ENCODE measurements at regions not wholly inside any gene's neighbourhood (a gene's known extent, or its start where the extent isn't known, plus 50 kb on each side); places are given as distances from the start of the nearest gene placed in this dataset.

GRCh38 chr5:91684625-91685024 is 301.5 kb upstream of the ARRDC3 start:
- TF ChIP-seq CTCF (IDR thresholded peaks at IDR 0.05; ENCODE audit: control insufficient read depth, insufficient read depth, low read depth, low read length, missing control alignments) = no peak
- no peak overlapping the region for H3K4me3 ChIP-seq (ENCODE audit: control insufficient read depth, low read depth, low read length)
- DNase-seq (ENCODE audit: low read depth) = no peak

GRCh38 chr5:91670563-91670962 is 287.4 kb upstream of the ARRDC3 start:
- H3K4me3 ChIP-seq (ENCODE audit: control insufficient read depth, low read depth, low read length) = no peak overlapping the region
- DNase-seq (ENCODE audit: low read depth) = no peak
- no peak for TF ChIP-seq CTCF (IDR thresholded peaks at IDR 0.05; ENCODE audit: control insufficient read depth, insufficient read depth, low read depth, low read length, missing control alignments)

GRCh38 chr5:91670122-91670521 is 287.0 kb upstream of the ARRDC3 start:
- DNase-seq (ENCODE audit: low read depth) = no peak
- H3K4me3 ChIP-seq (ENCODE audit: control insufficient read depth, low read depth, low read length) = no peak overlapping the region
- no peak for TF ChIP-seq CTCF (IDR thresholded peaks at IDR 0.05; ENCODE audit: control insufficient read depth, insufficient read depth, low read depth, low read length, missing control alignments)

- DNase-seq (ENCODE audit: low read depth) = no peak
- H3K4me3 ChIP-seq (ENCODE audit: control insufficient read depth, low read depth, low read length) = no peak overlapping the region
- TF ChIP-seq CTCF (IDR thresholded peaks at IDR 0.05; ENCODE audit: control insufficient read depth, insufficient read depth, low read depth, low read length, missing control alignments) = no peak
Observed at GRCh38 chr5:91668261-91668660, 285.1 kb upstream of the ARRDC3 start.

- no peak for DNase-seq (ENCODE audit: low read depth)
- no peak for TF ChIP-seq CTCF (IDR thresholded peaks at IDR 0.05; ENCODE audit: control insufficient read depth, insufficient read depth, low read depth, low read length, missing control alignments)
Observed at GRCh38 chr5:91652678-91653077, 269.6 kb upstream of the ARRDC3 start.

GRCh38 chr5:91651704-91652103 is 268.6 kb upstream of the ARRDC3 start:
- no peak overlapping the region for H3K4me3 ChIP-seq (ENCODE audit: control insufficient read depth, low read depth, low read length)
- no peak for TF ChIP-seq CTCF (IDR thresholded peaks at IDR 0.05; ENCODE audit: control insufficient read depth, insufficient read depth, low read depth, low read length, missing control alignments)
- DNase-seq (ENCODE audit: low read depth) = no peak

More at GRCh38 chr5:91652678-91653077, 269.6 kb upstream of the ARRDC3 start:
- H3K4me3 ChIP-seq (ENCODE audit: control insufficient read depth, low read depth, low read length) = no peak overlapping the region

GRCh38 chr5:91645347-91645746 is 262.2 kb upstream of the ARRDC3 start:
- TF ChIP-seq CTCF (IDR thresholded peaks at IDR 0.05; ENCODE audit: control insufficient read depth, insufficient read depth, low read depth, low read length, missing control alignments) = no peak
- DNase-seq (ENCODE audit: low read depth) = no peak
- H3K4me3 ChIP-seq (ENCODE audit: control insufficient read depth, low read depth, low read length) = no peak overlapping the region

Data from AG09309 (cell line).